ENCODE measurements at regions not wholly inside any gene's neighbourhood (a gene's known extent, or its start where the extent isn't known, plus 50 kb on each side); places are given as distances from the start of the nearest gene placed in this dataset.

DNA sequence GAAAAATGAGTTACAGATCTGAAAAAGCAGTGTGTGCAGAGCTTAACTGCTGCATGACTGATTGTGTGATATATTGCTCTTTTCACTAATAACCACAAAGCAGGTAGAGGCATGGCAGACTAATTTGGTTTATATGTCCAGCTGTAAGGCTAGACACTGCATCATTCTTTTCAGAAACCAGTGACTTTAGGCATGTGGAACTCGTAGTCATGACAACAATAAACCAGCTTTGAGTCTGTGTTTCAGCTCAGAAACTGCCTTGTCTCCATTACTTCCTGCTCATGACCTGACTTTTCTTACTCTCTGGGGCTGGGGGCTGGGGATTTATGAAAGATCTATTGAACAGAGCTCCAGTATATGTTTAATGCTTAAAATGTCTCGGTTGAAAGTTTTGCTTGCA, 146.8 kb upstream of the LRIG3 start:
- TF ChIP-seq, protein P1, sequence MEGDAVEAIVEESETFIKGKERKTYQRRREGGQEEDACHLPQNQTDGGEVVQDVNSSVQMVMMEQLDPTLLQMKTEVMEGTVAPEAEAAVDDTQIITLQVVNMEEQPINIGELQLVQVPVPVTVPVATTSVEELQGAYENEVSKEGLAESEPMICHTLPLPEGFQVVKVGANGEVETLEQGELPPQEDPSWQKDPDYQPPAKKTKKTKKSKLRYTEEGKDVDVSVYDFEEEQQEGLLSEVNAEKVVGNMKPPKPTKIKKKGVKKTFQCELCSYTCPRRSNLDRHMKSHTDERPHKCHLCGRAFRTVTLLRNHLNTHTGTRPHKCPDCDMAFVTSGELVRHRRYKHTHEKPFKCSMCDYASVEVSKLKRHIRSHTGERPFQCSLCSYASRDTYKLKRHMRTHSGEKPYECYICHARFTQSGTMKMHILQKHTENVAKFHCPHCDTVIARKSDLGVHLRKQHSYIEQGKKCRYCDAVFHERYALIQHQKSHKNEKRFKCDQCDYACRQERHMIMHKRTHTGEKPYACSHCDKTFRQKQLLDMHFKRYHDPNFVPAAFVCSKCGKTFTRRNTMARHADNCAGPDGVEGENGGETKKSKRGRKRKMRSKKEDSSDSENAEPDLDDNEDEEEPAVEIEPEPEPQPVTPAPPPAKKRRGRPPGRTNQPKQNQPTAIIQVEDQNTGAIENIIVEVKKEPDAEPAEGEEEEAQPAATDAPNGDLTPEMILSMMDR (conservative IDR thresholded peaks at IDR 0.05): no peak
- TF ChIP-seq EZH2 (IDR thresholded peaks at IDR 0.05; ENCODE audit: low read depth): no peak
